H1 (cell line): ENCODE measurements at regions not wholly inside any gene's neighbourhood (a gene's known extent, or its start where the extent isn't known, plus 50 kb on each side); places are given as distances from the start of the nearest gene placed in this dataset.

ENCODE experiments used
- CTCF ChIA-PET: fragments of 300-600 bp; sonication (Branson Sonifier 250); formaldehyde crosslinking; loops from one replicate; lab custom pipeline; 2021; ENCODE audit not compliant: partially characterized antibody; lab: Charles Lee
- POLR2A ChIA-PET: fragments of 300-600 bp; sonication (Branson Sonifier 250); formaldehyde crosslinking; loops from one replicate; lab custom pipeline; 2021; ENCODE audit warnings: inconsistent platforms; ENCODE audit not compliant: partially characterized antibody; lab: Charles Lee
- DNase-seq, 2 experiments: peaks; one replicate each; pipeline versions ENCODE4 v3.0.0 to v3.0.0-alpha.2; 2010 to 2022; ENCODE audit warnings: low spot score in 2 of 2, low read depth in 1 of 2, mixed read lengths in 1 of 2
- FAIRE-seq: peaks from 2 replicates; lab custom pipeline; 2011; peaks lifted over from hg19 to GRCh38; lab: Jason Lieb, UNC
- H2AFZ ChIP-seq: 2 replicates; pipeline ENCODE4 v1.8.1; 2012; ENCODE audit warnings: low read length, inconsistent platforms
- H2AK5ac ChIP-seq: 2 replicates; pipeline ENCODE4 v1.6.1; 2013; ENCODE audit warnings: low read depth, low read length
- H2BK120ac ChIP-seq: replicated peaks from 2 replicates; pipeline ENCODE3; 2013; ENCODE audit warnings: low read depth, low read length, inconsistent platforms
- H2BK12ac ChIP-seq: 2 replicates; pipeline ENCODE4 v1.6.1; 2013; ENCODE audit warnings: low read depth, low read length
- H2BK15ac ChIP-seq: 2 replicates; pipeline ENCODE4 v1.6.1; 2013; ENCODE audit warnings: low read length
- H2BK20ac ChIP-seq: 2 replicates; pipeline ENCODE4 v1.6.1; 2013; ENCODE audit warnings: low read length
- H2BK5ac ChIP-seq: 2 replicates; pipeline ENCODE4 v1.6.1; 2013; ENCODE audit warnings: low read depth, low read length
- H3K14ac ChIP-seq: 2 replicates; pipeline ENCODE4 v1.6.1; 2013; ENCODE audit warnings: inconsistent platforms; ENCODE audit not compliant: insufficient read length
- H3K18ac ChIP-seq: 2 replicates; pipeline ENCODE4 v1.6.1; 2013; ENCODE audit warnings: low read length; ENCODE audit errors: extremely low read depth
- H3K23ac ChIP-seq: 2 replicates; pipeline ENCODE4 v1.6.1; 2013; ENCODE audit warnings: inconsistent platforms; ENCODE audit not compliant: insufficient read length
- H3K23me2 ChIP-seq: 2 replicates; pipeline ENCODE4 v1.6.1; 2013; ENCODE audit warnings: low read depth, low read length
- H3K27ac ChIP-seq: 2 replicates; pipeline ENCODE4 v1.6.1; 2011; ENCODE audit warnings: low read depth, low read length, inconsistent platforms
- H3K27me3 ChIP-seq, 4 experiments: replicated peaks in 1 of 4; 1 replicate in 1 of 4; 2 replicates in 3 of 4; pipeline versions ENCODE4 v1.6.1 to v1.8.1; 2011 to 2013; ENCODE audit warnings: low read length in 3 of 4, mild to moderate bottlenecking in 3 of 4, inconsistent platforms in 2 of 4, mixed read lengths in 2 of 4, moderate library complexity in 1 of 4; ENCODE audit not compliant: control insufficient read depth in 3 of 4, insufficient read depth in 3 of 4; ENCODE audit errors: extremely low read depth in 1 of 4
- H3K36me3 ChIP-seq, 4 experiments: 2 replicates each; pipeline versions ENCODE4 v1.6.1 to v1.8.1; 2011 to 2013; ENCODE audit warnings: mild to moderate bottlenecking in 4 of 4, low read length in 3 of 4, moderate library complexity in 2 of 4, control low read depth in 1 of 4, inconsistent platforms in 1 of 4; ENCODE audit not compliant: insufficient read depth in 4 of 4, control insufficient read depth in 2 of 4
- H3K4ac ChIP-seq: replicated peaks from 2 replicates; pipeline ENCODE3; 2013; ENCODE audit warnings: low read length, low read depth, mixed read lengths, inconsistent platforms; ENCODE audit not compliant: insufficient read length
- H3K4me1 ChIP-seq, 4 experiments: replicated peaks in 1 of 4; 1 replicate in 1 of 4; 2 replicates in 3 of 4; pipeline versions ENCODE4 v1.6.1 to v1.8.1; 2011 to 2013; ENCODE audit warnings: low read length in 3 of 4, inconsistent platforms in 2 of 4, mixed read lengths in 1 of 4; ENCODE audit not compliant: insufficient read depth in 4 of 4, control insufficient read depth in 3 of 4
- H3K4me2 ChIP-seq, 2 experiments: 2 replicates each; pipeline versions ENCODE4 v1.6.1 to v1.8.1; 2011 to 2013; ENCODE audit warnings: low read depth in 2 of 2, low read length in 2 of 2, control low read depth in 1 of 2, inconsistent platforms in 1 of 2, mild to moderate bottlenecking in 1 of 2; ENCODE audit not compliant: insufficient read depth in 1 of 2
- H3K4me3 ChIP-seq, 4 experiments: fragments of 200-600, 300-600 bp in 1 of 4; sonication (generic), shearing (Covaris generic), sonication (Bioruptor Twin) in 1 of 4; 2 replicates each; pipeline versions ENCODE4 v1.5.1 to v1.8.1; 2011 to 2016; ENCODE audit warnings: low read length in 4 of 4, low read depth in 3 of 4, control low read depth in 2 of 4, inconsistent platforms in 2 of 4, mild to moderate bottlenecking in 2 of 4, mixed read lengths in 1 of 4, moderate library complexity in 1 of 4; ENCODE audit not compliant: insufficient read depth in 2 of 4; ENCODE audit errors: extremely low read depth in 1 of 4
- H3K56ac ChIP-seq: replicated peaks from 2 replicates; pipeline ENCODE3; 2013; ENCODE audit warnings: low read depth, mild to moderate bottlenecking, mixed read lengths, low read length, inconsistent platforms; ENCODE audit not compliant: insufficient read length
- H3K79me1 ChIP-seq: 2 replicates; pipeline ENCODE4 v1.6.1; 2013; ENCODE audit warnings: low read depth, low read length, control low read depth
- H3K79me2 ChIP-seq, 2 experiments: 2 replicates each; pipeline versions ENCODE4 v1.6.1 to v1.8.1; 2012 to 2013; ENCODE audit warnings: low read length in 2 of 2, mild to moderate bottlenecking in 2 of 2, inconsistent platforms in 1 of 2; ENCODE audit not compliant: insufficient read depth in 2 of 2, control insufficient read depth in 1 of 2
- H3K9ac ChIP-seq, 4 experiments: replicated peaks in 1 of 4; 1 replicate in 1 of 4; 2 replicates in 3 of 4; pipeline versions ENCODE4 v1.6.1 to v1.8.1; 2011 to 2013; ENCODE audit warnings: low read depth in 3 of 4, low read length in 3 of 4, control low read depth in 2 of 4, mild to moderate bottlenecking in 2 of 4, moderate library complexity in 2 of 4, inconsistent platforms in 1 of 4; ENCODE audit errors: extremely low read depth in 1 of 4
- H3K9me3 ChIP-seq, 2 experiments: 2 replicates each; pipeline versions ENCODE4 v1.6.1 to v1.8.1; 2012 to 2013; ENCODE audit warnings: mild to moderate bottlenecking in 2 of 2, moderate library complexity in 2 of 2, control low read depth in 1 of 2, inconsistent platforms in 1 of 2, low read depth in 1 of 2, low read length in 1 of 2, mixed read lengths in 1 of 2; ENCODE audit not compliant: insufficient read depth in 2 of 2
- H4K20me1 ChIP-seq, 2 experiments: replicated peaks in 1 of 2; 2 replicates each; pipeline versions ENCODE3 to v1.8.1; 2011 to 2013; ENCODE audit warnings: inconsistent platforms in 2 of 2, low read length in 2 of 2, mild to moderate bottlenecking in 1 of 2; ENCODE audit not compliant: insufficient read depth in 2 of 2, control insufficient read depth in 1 of 2
- H4K5ac ChIP-seq: 2 replicates; pipeline ENCODE4 v1.6.1; 2013; ENCODE audit warnings: low read length, low read depth, mixed read lengths, inconsistent platforms; ENCODE audit not compliant: insufficient read length
- H4K8ac ChIP-seq: 2 replicates; pipeline ENCODE4 v1.8.0; 2013; ENCODE audit warnings: mild to moderate bottlenecking, moderate library complexity, low read length, inconsistent platforms; ENCODE audit not compliant: insufficient read depth; ENCODE audit errors: extremely low read depth
- H4K91ac ChIP-seq: replicated peaks from 2 replicates; pipeline ENCODE3; 2013; ENCODE audit warnings: low read length, mixed read lengths, inconsistent platforms; ENCODE audit not compliant: insufficient read length
- ATF3 ChIP-seq: IDR thresholded peaks from 2 replicates; pipeline ENCODE4 v1.6.1; 2011; ENCODE audit warnings: low read depth, mild to moderate bottlenecking, low read length; ENCODE audit not compliant: insufficient read depth
- CHD2 ChIP-seq: IDR thresholded peaks from 2 replicates; pipeline ENCODE4 v1.6.1; 2012; ENCODE audit warnings: low read length, improper control_type of control experiment
- JUN ChIP-seq: IDR thresholded peaks from 2 replicates; pipeline ENCODE4 v1.6.1; 2011; ENCODE audit warnings: low read depth, mild to moderate bottlenecking, improper control_type of control experiment, low read length
- MAFK ChIP-seq: IDR thresholded peaks from 2 replicates; pipeline ENCODE4 v1.6.1; 2012; ENCODE audit warnings: low read depth, mild to moderate bottlenecking, improper control_type of control experiment, low read length
- NANOG ChIP-seq: IDR thresholded peaks from 2 replicates; pipeline ENCODE4 v1.6.1; 2011; ENCODE audit warnings: low read length, low read depth, mild to moderate bottlenecking, inconsistent platforms; ENCODE audit not compliant: insufficient read depth, poor library complexity, severe bottlenecking
- RAD21 ChIP-seq, 2 experiments: IDR thresholded peaks in 1 of 2; conservative IDR thresholded peaks in 1 of 2; 2 replicates each; pipeline ENCODE4 v1.6.1; 2011; ENCODE audit warnings: low read depth in 2 of 2, low read length in 2 of 2, improper control_type of control experiment in 1 of 2, inconsistent platforms in 1 of 2, mild to moderate bottlenecking in 1 of 2, moderate library complexity in 1 of 2
- SP2 ChIP-seq: IDR thresholded peaks from 2 replicates; pipeline ENCODE4 v1.6.1; 2012; ENCODE audit warnings: mild to moderate bottlenecking, low read length, inconsistent platforms
- TBP ChIP-seq: IDR thresholded peaks from 2 replicates; pipeline ENCODE4 v1.6.1; 2011; ENCODE audit warnings: low read depth, low read length, improper control_type of control experiment
- TF ChIP-seq, protein P1 (sequence below): IDR thresholded peaks from 2 replicates; pipeline ENCODE4 v1.6.1; 2012; ENCODE audit warnings: low read length, inconsistent platforms
- TF ChIP-seq, protein P2 (sequence below), 3 experiments: IDR thresholded peaks; 1 replicate in 2 of 3; 2 replicates in 1 of 3; pipeline versions ENCODE4 v1.5.1 to v1.6.1; 2011; ENCODE audit warnings: low read length in 3 of 3, mild to moderate bottlenecking in 3 of 3, inconsistent platforms in 2 of 3, low read depth in 1 of 3, moderate library complexity in 1 of 3; ENCODE audit not compliant: insufficient read depth in 1 of 3; ENCODE audit errors: control extremely low read depth in 1 of 3

DNA sequence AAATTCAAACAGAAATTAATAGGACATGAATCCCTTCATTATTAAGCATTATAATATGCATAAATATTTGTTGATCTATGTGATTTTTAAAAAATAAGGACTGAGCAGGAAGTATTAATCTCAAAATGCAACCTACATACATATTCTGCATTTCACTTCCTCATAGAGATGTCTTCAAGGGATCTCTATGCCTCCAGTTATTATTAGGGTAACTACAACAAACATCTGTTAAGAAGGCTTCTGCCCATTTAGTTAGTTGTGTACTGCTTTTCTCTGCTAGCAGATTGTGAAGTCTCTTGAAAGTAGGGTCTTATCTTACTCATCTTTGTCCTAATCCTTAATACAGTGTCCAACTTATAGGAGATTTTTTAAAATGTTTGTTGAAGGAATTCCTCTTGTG is 414.1 kb downstream of the ACTL7B start:
- Histone ChIP-seq H3K4me2 (no peak overlapping the region), H3K79me2 (no peaks in the 10 kb centered on the region), H3K56ac (no peak overlapping the region), H3K9ac (no peak overlapping the region), H3K4me3 (no peak overlapping the region), H4K5ac (no peak overlapping the region), H2AFZ (no peak overlapping the region), H3K23me2 (no peaks in the 10 kb centered on the region), H3K4me1 (no peaks in the 10 kb centered on the region), H2BK15ac (no peak overlapping the region), H3K23ac (no peak overlapping the region), H2BK120ac (no peak overlapping the region), H4K20me1 (no peaks in the 10 kb centered on the region), H3K14ac (no peak overlapping the region), H3K4ac (no peak overlapping the region), H3K9me3 (no peaks in the 10 kb centered on the region), H2AK5ac (no peak overlapping the region), H3K27me3 (no peaks in the 10 kb centered on the region), H3K79me1 (no peaks in the 10 kb centered on the region), H2BK20ac (no peak overlapping the region), H3K18ac (no peak overlapping the region), H2BK5ac (no peak overlapping the region), H4K8ac (no peak overlapping the region), H3K36me3 (no peaks in the 10 kb centered on the region), H3K27ac (no peak overlapping the region), H2BK12ac (no peak overlapping the region)
- POLR2A ChIA-PET, result no interaction called here
- CTCF ChIA-PET, result interaction anchor here (2.3 kb wide), 2 partner anchors 27 to 29 kb away, joined by 6 read pairs; no protein-coding TSS in a partner anchor
- FAIRE-seq (no peak), DNase-seq (no peak)
- no peak for TF ChIP-seq TBP
- TF ChIP-seq JUN, result no peak
- no peak for TF ChIP-seq SP2
- no peak for TF ChIP-seq NANOG
- TF ChIP-seq, protein P1, sequence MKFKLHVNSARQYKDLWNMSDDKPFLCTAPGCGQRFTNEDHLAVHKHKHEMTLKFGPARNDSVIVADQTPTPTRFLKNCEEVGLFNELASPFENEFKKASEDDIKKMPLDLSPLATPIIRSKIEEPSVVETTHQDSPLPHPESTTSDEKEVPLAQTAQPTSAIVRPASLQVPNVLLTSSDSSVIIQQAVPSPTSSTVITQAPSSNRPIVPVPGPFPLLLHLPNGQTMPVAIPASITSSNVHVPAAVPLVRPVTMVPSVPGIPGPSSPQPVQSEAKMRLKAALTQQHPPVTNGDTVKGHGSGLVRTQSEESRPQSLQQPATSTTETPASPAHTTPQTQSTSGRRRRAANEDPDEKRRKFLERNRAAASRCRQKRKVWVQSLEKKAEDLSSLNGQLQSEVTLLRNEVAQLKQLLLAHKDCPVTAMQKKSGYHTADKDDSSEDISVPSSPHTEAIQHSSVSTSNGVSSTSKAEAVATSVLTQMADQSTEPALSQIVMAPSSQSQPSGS, result no peak
- no peak for TF ChIP-seq RAD21 (IDR thresholded peaks at IDR 0.05 in 1 of 2, conservative IDR thresholded peaks at IDR 0.05 in 1 of 2; ENCODE audit: low read depth in 2 of 2, low read length in 2 of 2)
- TF ChIP-seq, protein P2, sequence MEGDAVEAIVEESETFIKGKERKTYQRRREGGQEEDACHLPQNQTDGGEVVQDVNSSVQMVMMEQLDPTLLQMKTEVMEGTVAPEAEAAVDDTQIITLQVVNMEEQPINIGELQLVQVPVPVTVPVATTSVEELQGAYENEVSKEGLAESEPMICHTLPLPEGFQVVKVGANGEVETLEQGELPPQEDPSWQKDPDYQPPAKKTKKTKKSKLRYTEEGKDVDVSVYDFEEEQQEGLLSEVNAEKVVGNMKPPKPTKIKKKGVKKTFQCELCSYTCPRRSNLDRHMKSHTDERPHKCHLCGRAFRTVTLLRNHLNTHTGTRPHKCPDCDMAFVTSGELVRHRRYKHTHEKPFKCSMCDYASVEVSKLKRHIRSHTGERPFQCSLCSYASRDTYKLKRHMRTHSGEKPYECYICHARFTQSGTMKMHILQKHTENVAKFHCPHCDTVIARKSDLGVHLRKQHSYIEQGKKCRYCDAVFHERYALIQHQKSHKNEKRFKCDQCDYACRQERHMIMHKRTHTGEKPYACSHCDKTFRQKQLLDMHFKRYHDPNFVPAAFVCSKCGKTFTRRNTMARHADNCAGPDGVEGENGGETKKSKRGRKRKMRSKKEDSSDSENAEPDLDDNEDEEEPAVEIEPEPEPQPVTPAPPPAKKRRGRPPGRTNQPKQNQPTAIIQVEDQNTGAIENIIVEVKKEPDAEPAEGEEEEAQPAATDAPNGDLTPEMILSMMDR (IDR thresholded peaks at IDR 0.05; ENCODE audit: control extremely low read depth in 1 of 3, insufficient read depth in 1 of 3, low read depth in 1 of 3, low read length in 3 of 3), result no peak
- no peak for TF ChIP-seq ATF3
- no peak for TF ChIP-seq MAFK
- TF ChIP-seq CHD2, result no peak
- TF ChIP-seq, all 59 proteins: peak for 0
- no peak overlapping the region for H4K91ac ChIP-seq
